ENCODE measurements at regions not wholly inside any gene's neighbourhood (a gene's known extent, or its start where the extent isn't known, plus 50 kb on each side); places are given as distances from the start of the nearest gene placed in this dataset.

DNA sequence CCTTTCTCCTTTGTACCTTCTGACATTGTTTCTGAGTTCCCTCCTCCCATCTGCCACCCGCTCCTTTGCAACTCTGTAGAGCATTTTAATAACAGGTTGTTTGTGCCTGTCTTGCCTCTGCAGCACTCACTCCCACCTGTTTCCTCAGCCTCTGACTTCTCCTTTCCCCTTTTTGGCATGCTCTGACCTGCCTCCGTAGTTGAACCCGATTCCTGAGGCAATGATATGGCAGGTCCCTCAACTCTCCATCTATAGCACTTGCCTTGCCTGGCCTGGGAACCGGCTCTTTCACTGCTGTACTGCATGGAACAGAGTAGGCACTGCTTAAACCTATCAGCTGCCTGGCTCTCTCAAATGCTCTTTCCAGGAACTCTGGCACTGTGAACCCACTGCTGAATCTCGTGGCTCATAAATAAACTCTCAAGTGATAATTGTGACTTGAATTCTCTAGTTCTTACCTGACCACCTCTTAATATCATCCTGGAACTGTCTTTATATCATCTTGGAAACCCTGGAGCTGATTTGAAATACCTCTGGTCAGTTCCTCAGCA lies 50.3 kb downstream of the UTRN start:
- DNase-seq, result no peak

GRCh38 chr6:144335914-144336313 lies 50.8 kb downstream of the UTRN start:
- peak; percentile 72 for DNase-seq

GRCh38 chr6:144336900-144337299 lies 51.8 kb downstream of the UTRN start:
- DNase-seq, result no peak

- DNase-seq, result no peak
Observed at GRCh38 chr6:144338474-144338873, 53.3 kb downstream of the UTRN start.

GRCh38 chr6:144338951-144339700 lies 54.0 kb downstream of the UTRN start:
- DNase-seq, result no peak

DNA sequence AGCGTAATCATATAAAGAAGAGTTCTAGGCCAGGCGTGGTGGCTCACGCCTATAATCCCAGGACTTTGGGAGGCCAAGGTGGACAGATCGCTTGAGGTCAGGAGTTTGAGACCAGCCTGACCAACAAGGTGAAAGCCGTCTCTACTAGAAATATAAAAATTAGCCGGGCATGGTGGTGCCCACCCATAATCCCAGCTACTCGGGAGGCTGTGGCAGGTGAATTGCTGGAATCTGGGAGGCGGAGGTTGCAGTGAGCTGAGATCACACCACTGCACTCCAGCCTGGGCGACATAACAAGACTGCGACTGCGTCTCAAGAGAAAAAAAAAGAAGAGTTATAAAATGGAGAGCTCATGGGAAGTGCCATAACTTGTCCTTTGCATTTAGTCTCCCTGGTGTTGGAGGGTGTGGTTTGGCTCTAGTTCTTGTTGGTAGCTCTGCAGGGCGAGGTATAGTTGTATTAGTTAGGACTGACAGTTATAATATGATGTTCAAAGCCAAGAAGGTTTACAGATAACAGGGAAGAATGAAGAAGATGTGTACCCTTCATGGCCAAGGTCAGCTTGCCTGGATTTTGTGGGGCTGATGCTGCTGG lies 54.8 kb downstream of the UTRN start:
- no peak for DNase-seq

- DNase-seq, result peak; percentile 40
Observed at GRCh38 chr6:144340541-144341371, 55.6 kb downstream of the UTRN start.

DNA sequence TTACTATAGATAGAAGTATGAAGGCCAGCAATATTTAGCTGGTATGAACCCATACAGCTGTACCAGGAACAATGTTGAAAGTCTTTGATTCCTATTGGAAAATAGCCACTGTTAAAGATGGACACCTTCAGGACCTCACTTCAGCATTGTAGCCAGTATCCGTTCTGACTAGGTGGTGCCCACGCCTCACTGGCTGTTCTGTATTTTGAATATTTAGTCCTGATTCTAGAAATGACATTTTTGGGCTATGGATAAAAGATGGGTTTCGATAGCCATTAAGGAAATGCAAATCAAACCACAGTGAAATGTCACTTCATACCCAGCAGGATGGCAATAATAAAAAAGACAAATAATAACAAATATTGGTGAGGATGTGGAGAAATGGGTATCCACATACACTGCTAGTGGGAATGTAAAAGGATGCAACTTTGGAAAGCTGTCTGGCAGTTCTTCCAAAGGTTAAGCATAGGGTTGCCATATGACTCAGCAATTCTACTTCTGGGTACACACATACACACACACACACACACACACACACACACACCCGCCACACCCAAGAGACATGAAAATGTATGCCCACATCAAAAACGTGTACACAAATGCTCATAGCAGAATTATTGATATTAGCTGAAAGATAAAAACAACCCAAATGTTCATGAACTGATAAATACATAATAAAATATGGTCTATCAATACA lies 56.8 kb downstream of the UTRN start:
- no peak for DNase-seq

DNA sequence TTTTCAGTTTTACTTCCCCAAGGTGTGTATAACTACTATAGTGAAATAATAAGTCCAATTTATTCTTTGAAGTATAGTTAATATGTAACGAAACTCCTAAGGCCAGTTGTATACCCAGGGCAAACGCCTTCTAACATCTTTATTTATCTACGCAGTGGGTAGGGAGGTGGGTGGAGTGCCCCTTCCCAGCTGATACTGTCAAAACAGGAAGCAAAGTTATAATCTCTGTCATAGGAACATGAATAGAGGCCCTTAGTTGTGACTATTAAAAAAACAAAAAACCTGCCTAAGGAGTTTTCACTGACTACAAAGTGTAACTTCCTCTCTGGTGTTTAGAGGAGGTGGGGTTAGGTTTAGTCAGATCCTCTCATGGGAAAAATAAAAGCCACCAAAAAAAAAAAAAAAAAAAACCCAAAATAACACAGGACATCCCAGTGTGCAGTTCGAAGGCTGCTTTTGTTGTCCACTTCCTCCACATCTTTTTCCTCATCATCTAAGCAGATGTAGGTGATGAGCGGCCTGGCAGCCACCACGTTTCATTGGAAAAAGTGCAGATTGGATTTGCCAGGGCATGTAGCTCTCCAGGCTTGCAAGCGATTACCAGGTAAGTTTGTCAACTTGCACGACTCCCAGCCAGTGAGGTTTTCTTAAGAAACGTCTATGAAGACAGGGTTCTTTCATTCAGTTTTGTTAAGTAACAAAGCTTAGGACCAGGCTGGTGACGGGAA lies 58.7 kb downstream of the UTRN start:
- DNase-seq, result no peak

GRCh38 chr6:144344646-144345045 lies 59.5 kb downstream of the UTRN start:
- no peak for DNase-seq

GRCh38 chr6:144345451-144345850 lies 60.3 kb downstream of the UTRN start:
- no peak for DNase-seq

DNA sequence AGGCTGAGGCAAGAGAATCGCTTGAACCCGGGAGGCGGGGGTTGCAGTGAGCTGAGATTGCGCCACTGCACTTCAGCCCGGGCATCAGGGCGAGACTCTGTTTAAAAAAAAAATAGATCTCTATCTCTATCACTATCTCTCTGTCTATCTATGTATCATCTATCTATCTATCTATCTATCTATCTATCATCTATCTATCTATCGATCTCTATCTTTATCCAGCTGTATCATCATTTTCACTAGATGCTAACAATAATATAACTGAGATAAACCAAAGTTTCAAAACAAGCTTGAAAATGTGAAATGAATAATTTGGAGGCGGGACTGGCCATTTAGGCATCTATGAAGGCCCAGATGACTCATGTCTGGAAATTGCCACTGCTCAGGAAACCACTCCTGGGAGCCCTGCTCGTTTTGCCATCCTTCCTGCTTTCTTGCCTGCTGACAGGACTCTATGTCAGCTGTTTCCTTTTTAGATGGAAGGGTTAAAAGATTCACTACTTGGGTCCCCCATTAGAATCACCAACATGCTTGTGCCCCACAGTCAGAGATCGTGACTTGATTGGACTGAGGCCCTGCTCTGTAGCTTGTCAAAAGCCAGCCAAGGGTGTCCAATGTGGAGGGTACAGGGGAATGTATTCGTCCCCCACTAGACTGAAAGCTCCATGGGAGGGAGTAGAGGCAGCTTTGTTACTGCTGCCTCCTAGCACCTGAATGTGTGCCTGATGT lies 61.7 kb downstream of the UTRN start:
- DNase-seq, result peak; percentile 78

DNA sequence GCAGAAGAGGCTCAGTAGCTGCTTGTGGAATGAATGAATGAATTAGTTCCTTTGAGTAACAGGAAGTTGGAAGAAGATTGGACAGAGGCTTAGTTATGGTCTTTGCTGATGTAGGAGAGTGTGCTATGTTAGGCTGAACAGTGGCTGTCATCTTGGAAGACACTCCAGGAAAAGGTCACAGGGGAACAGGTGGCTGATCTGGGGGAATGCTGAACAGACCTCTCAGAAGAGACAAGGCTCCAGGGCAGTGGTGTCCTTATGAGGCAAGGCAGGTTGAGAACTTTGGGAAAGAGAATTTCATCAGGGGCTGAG lies 62.3 kb downstream of the UTRN start:
- DNase-seq, result no peak

DNA sequence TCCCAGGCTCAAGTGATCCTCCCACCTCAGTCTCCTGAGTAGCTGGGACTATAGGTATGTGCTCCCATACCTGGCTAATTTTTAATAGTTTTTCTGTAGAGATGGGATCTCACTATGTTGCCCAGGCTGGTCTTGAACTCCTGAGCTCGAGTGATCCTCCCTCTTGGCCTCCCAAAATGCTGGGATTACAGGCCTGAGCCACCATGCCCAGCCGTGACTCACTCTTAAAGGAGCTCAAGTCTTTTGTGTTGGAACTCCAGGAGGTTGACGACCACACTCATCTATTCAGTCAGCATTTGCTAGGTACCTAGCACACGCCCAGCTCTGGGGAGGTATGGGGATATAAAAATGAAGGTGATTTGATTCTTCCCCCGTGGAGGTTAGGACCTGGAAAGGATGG lies 62.8 kb downstream of the UTRN start:
- DNase-seq, result no peak

DNA sequence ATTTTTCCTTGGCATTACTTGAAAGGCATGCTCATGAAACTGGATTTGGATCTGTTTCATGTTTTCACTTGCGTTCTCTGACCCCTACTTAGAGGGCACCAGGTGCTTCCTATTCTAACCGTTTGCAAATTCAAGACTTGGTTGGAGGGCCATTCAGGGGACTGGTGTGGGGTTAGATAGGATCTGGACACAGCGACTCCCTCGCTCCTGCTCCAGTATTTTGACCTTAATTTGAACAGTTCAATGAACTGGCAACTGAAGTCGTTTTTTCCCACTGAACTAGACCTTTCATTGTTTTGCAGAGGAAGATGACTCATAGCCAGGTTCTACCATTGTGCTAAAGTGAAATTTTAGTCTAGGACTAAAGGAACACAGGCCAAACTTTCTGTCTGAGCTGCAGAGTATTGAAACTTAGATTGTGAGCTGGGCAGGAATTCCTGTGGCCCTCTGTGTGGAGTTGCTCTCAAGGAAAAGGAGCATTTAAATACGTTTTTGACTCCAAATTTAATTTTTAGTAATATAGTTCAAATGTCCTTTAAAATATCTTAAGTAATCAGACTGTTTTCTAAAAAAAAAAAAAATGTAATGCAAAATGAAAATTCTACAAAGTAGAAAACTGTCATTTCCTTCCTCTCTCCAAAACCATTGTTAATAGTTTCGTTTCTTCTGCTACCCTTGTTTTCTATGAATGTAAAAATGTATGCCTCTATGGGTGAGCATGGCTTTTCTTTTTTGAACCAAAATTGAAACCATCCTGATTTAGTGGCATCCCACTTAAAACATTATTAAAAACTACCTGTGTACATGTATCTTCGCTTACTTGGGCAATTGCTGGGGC lies 64.8 kb downstream of the UTRN start:
- DNase-seq, result peak; percentile 66

DNA sequence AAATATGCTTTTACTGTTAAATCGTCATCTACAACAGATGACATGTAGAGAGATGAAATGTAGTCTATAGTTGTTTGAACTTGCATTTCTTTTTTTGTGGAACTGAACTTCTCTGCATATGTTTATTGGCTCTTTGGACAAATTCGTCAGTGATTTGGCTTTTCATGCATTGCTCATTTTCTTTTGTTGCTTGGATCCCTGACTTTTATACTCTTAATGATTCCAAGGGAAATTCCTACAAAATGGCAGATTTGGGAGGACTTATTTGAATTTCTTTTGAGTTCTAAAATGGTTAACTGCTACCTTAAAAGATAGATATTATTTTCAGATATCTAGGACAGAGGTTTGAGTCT lies 65.4 kb downstream of the UTRN start:
- no peak for DNase-seq

DNA sequence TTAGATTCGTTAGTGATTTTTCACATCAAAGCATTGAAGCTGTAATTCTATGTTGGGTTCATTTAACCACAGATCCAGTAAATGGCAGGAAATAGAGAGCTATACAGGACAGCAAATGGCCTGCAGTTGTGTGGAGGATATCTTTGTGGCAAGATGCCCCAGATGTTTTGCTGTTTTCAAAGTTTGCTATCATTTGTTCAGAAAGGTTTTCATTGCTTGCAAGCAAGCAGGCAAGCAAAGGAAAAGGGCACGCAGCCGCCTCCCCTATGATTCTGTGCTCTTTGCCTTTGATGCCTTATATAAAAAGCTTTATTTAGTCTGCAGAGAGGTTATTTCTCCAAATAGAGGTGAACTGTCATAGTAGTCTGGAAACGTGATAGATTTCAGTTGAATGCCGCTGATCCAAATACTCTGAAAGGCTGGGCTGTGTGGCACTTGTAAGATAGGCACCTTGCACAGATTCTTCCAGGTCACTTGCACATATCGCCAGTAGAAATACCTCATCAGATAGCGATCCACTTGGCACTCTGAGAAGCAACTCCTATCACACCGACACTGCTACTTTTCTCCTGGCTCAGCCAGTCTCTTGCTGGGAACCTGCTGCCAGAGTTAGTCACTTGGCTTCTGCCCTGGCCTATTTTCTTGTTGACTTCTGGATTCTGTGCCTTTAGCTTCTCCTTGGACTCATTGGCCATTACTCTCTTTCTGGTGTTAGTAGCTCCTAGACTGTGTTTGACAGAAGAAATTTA lies 66.4 kb downstream of the UTRN start:
- DNase-seq, result no peak

GRCh38 chr6:144352331-144352730 lies 67.2 kb downstream of the UTRN start:
- DNase-seq, result no peak

DNA sequence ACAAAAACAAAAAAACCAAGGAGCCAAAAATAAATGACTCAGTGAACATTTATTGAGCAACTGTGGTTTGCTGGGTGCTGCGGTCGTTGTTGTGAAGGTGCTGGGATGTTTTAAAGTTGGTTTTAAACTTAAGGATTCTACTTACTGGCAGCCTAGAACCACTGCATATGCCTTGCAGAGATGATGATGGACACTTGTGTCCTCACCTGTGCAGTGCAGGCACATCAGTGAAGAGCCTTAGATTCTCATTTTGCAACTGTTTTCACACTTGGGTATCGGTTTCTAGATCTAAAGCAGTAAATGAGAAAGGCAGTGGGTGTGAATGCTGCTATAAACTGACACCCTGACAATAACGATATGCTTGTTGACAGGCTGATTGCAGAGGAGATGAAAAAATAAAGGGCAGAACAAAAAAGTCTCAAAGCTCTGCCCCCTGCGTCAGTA lies 68.8 kb downstream of the UTRN start:
- DNase-seq, result no peak

DNA sequence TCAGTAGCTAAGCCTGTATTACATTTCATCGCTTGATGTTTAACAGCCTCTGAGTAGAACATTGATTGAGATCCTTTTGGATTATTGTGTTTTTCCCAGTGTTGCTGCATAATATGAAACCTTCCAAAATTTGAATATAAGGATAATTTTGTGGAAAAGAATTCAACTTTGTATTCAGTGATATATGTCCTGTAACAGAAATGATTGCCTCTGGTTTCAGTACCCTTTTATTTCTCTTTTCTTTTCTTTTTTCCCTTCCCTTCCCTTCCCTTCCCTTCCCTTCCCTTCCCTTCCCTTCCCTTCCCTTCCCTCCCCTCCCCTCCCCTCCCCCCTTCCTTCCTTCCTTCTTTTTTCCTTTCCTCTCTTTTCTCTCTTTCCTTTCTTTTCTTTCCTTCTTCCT lies 74.6 kb downstream of the UTRN start:
- no peak for DNase-seq

Measured in NCI-H226 (cell line).